ENCODE measurements at regions not wholly inside any gene's neighbourhood (a gene's known extent, or its start where the extent isn't known, plus 50 kb on each side); places are given as distances from the start of the nearest gene placed in this dataset.

DNA sequence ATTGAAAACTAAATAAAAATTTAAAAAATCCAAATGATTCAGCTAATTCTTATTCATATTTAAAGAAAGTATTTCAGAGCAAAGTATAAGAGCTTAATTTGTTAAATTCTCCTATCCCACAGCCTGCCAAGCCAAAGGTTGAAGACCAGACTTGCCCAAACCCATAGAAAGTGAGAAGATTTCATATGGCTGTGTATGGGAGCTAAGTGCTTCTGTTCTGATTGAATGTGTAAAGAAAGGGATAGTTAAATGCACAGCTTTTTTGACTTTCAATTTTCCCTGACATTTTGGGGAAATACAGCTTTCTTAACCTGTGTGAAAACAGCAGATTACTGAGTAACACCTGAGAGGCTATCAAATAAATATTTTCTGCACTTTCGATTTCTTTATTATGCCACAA, 125.0 kb upstream of the MTAP start:
- ATAC-seq (ENCODE audit: low FRiP score): no peak
- TF ChIP-seq CTCF (IDR thresholded peaks at IDR 0.05): no peak
- DNase-seq (ENCODE audit: low spot score): no peak

DNA sequence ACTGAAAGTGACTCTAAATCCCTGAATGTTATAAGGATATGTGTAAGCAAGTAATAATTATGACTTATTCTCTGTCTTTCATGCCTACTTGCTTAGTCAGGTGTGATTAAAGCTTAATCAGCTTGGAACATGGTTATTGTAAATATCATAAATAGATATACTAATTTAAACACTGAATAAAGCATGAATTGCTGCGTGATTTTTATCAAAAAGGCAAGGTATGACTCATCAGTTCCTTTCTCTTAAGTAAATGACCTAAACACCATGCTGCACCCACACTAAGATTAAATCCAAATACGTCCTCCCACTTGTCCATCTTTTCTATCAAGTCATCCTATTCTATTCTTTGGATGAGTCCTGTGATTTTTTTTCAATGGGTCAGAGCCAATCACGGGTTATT, 124.6 kb upstream of the MTAP start:
- TF ChIP-seq CTCF (IDR thresholded peaks at IDR 0.05): no peak
- ATAC-seq (ENCODE audit: low FRiP score) (no peak), DNase-seq (ENCODE audit: low spot score) (no peak)

- no peak for TF ChIP-seq CTCF (IDR thresholded peaks at IDR 0.05)
- ATAC-seq (ENCODE audit: low FRiP score): no peak
- no peak for DNase-seq (ENCODE audit: low spot score)
Observed at GRCh38 chr9:21679432-21679831, 123.0 kb upstream of the MTAP start.

DNA sequence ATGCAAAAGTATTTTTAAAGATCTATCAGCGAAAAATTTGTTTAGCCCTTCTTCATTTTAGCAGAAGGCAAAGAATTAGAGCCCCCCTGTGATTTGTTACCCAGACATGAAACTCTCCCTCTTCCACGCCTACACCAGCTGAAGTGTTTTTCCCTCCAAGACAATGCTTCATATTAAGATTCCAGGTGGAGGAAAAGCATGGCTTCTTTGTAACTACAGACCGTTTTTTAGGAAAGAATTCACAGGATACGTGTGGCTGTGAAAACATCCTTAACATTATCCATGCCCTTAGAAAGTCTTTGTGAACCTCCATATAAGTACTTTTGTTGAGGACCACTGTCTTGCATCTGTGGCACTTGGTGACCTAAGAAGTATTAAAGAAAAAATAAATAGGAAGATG, 121.8 kb upstream of the MTAP start:
- no peak for ATAC-seq (ENCODE audit: low FRiP score)
- no peak for DNase-seq (ENCODE audit: low spot score)
- TF ChIP-seq CTCF (IDR thresholded peaks at IDR 0.05): no peak

- ATAC-seq (ENCODE audit: low FRiP score): no peak
- no peak for TF ChIP-seq CTCF (IDR thresholded peaks at IDR 0.05)
- DNase-seq (ENCODE audit: low spot score): no peak
Observed at GRCh38 chr9:21681641-21682040, 120.8 kb upstream of the MTAP start.

DNA sequence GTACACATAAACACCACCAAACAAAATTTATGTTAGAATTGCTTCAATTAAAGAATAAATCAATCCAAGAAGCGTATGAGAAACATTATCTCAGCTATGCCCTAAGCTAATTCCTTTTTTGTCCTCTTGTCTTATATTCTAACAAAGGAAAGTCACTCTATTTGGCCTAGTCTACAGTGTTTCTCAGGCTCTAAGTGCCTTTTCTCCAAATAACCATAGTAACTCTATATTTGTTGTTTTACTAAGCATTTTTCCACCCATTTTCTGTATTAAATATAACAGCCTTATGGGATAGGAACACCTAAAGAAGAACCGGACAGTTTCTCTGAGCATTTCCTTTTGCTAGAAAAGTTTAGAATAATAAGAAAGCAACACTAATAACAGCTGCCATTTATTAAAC, 120.1 kb upstream of the MTAP start:
- TF ChIP-seq CTCF (IDR thresholded peaks at IDR 0.05): no peak
- no peak for ATAC-seq (ENCODE audit: low FRiP score)
- no peak for DNase-seq (ENCODE audit: low spot score)

DNA sequence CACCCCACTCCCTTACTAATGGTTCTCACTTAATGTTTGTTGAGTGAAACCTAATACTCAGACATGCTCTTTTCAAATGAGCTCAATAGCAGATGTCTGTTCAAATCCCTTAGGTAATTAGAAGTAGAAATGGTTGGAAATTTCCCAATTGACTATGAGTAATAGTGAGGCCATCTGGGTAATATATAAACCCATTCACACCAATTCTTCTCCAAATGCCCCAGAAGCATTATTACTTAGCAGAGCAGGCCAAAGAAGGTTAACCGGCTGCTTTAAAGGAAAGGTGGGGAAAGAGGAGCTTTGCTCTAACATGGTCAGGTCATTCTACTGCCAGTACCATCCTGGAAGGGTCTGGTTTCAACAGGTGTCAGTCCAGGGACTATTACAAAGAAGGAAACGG, 119.5 kb upstream of the MTAP start:
- TF ChIP-seq CTCF (IDR thresholded peaks at IDR 0.05): no peak
- ATAC-seq (ENCODE audit: low FRiP score) (no peak), DNase-seq (ENCODE audit: low spot score) (no peak)
